SKM-1 (cell line): ENCODE measurements at regions not wholly inside any gene's neighbourhood (a gene's known extent, or its start where the extent isn't known, plus 50 kb on each side); places are given as distances from the start of the nearest gene placed in this dataset.
"Not testable (repeated sequence)": the region's sequence is repeated elsewhere in the genome, so short reads cannot be mapped to it uniquely, and the experiment has no call there.

ENCODE experiments used
- DNase-seq: peaks from one replicate; lab custom pipeline; 2025; ENCODE audit not compliant: unreplicated experiment; lab: John Stamatoyannopoulos, UW

GRCh38 chr2:234251326-234252271, 201.1 kb downstream of the SPP2 start:
- DNase-seq: no peak

- DNase-seq: no peak
Measured at GRCh38 chr2:234250926-234251325, 200.4 kb downstream of the SPP2 start.

- DNase-seq: no peak
Measured at GRCh38 chr2:234249873-234250272, 199.4 kb downstream of the SPP2 start.

- no peak for DNase-seq
Measured at GRCh38 chr2:234249034-234249735, 198.7 kb downstream of the SPP2 start.

GRCh38 chr2:234248213-234248710, 197.8 kb downstream of the SPP2 start:
- DNase-seq: not testable (repeated sequence)

- no peak for DNase-seq
Measured at GRCh38 chr2:234247453-234248180, 197.1 kb downstream of the SPP2 start.

GRCh38 chr2:234245945-234246344, 195.4 kb downstream of the SPP2 start:
- DNase-seq: no peak

GRCh38 chr2:234243871-234244565, 193.5 kb downstream of the SPP2 start:
- DNase-seq: no peak

GRCh38 chr2:234242459-234242836, 191.9 kb downstream of the SPP2 start:
- no peak for DNase-seq

- DNase-seq: no peak
Measured at GRCh38 chr2:234241656-234242458, 191.4 kb downstream of the SPP2 start.

- DNase-seq: no peak
Measured at GRCh38 chr2:234240917-234241316, 190.4 kb downstream of the SPP2 start.

GRCh38 chr2:234235191-234235590, 184.7 kb downstream of the SPP2 start:
- no peak for DNase-seq

GRCh38 chr2:234231460-234231859, 181.0 kb downstream of the SPP2 start:
- no peak for DNase-seq

GRCh38 chr2:234219046-234219310, 168.5 kb downstream of the SPP2 start:
- DNase-seq: no peak

GRCh38 chr2:234218266-234219045, 168.0 kb downstream of the SPP2 start:
- no peak for DNase-seq

GRCh38 chr2:234212534-234212933, 162.0 kb downstream of the SPP2 start:
- DNase-seq: no peak

- DNase-seq: no peak
Measured at GRCh38 chr2:234211797-234212196, 161.3 kb downstream of the SPP2 start.

- no peak for DNase-seq
Measured at GRCh38 chr2:234206738-234207137, 156.2 kb downstream of the SPP2 start.

GRCh38 chr2:234204480-234204879, 154.0 kb downstream of the SPP2 start:
- no peak for DNase-seq
